ENCODE measurements at regions not wholly inside any gene's neighbourhood (a gene's known extent, or its start where the extent isn't known, plus 50 kb on each side); places are given as distances from the start of the nearest gene placed in this dataset.
A peak's percentile ranks its signal among the peaks of the same experiment; 100 is the strongest.
"Not testable (repeated sequence)": the region's sequence is repeated elsewhere in the genome, so short reads cannot be mapped to it uniquely, and the experiment has no call there.

DNA sequence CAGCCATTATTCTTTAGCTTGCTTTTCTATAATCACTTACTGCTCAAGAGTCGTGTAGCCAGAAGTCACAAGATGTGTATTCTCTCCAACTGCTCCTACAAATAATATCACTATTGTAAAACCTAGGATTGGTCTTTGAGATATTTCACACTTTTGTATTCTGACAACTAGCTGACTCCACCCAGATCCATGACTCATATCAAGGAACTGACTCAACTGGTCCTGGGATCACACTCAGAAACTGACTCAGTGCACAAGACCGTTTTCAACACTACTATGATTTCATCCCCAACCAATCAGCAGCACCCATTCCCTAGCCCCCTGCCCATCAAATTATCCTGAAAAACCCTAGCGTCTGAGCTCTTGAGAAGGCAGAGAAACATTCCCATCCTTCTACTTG lies 56.5 kb upstream of the ORC5 start:
- no peak for DNase-seq
- Histone ChIP-seq H3K4me3 (ENCODE audit: low read depth, low read length) (no peak overlapping the region), H3K9me3 (ENCODE audit: severe bottlenecking) (no peaks in the 10 kb centered on the region), H3K27me3 (ENCODE audit: insufficient read depth, low read depth, severe bottlenecking) (no peaks in the 10 kb centered on the region), H3K36me3 (no peaks in the 10 kb centered on the region), H3K27ac (no peak overlapping the region)
- TF ChIP-seq, protein P1, sequence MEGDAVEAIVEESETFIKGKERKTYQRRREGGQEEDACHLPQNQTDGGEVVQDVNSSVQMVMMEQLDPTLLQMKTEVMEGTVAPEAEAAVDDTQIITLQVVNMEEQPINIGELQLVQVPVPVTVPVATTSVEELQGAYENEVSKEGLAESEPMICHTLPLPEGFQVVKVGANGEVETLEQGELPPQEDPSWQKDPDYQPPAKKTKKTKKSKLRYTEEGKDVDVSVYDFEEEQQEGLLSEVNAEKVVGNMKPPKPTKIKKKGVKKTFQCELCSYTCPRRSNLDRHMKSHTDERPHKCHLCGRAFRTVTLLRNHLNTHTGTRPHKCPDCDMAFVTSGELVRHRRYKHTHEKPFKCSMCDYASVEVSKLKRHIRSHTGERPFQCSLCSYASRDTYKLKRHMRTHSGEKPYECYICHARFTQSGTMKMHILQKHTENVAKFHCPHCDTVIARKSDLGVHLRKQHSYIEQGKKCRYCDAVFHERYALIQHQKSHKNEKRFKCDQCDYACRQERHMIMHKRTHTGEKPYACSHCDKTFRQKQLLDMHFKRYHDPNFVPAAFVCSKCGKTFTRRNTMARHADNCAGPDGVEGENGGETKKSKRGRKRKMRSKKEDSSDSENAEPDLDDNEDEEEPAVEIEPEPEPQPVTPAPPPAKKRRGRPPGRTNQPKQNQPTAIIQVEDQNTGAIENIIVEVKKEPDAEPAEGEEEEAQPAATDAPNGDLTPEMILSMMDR (IDR thresholded peaks at IDR 0.05; ENCODE audit: low read depth, low read length): no peak

DNA sequence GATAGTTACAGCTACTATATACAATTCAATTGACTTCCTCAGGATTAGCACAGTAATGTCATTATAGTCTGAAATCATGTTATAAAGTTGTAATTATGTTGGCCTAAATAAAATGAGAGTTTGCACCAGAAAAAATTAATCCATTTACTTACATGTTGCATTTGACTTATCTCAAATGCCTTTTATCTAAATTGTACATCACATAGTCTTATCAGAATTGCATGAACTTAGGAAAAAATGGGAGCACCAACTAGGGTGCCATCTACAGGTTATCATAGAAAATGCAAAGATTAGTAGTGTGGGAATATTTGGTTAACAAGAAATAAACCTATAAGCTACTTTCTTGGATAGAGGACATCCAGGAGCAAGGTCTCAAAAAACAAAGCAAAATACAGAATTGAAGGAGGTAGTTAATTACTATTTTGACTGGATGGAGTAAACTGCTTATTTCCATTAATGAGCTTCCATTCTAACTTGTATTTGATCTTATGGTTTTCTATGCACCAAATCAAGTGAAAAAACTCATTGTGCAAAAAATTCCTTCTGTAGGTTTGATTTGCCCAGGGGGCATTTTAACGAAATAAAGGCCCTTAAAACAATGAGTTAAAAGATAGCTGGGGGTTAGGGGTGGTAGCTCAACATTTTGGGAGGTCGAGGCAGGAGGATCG lies 60.0 kb upstream of the ORC5 start:
- TF ChIP-seq, protein P1 (IDR thresholded peaks at IDR 0.05; ENCODE audit: low read depth, low read length): 0 out of 2 replicates have a peak, but pooled peaks have one; percentile 15
- DNase-seq: no peak
- H3K27ac ChIP-seq: no peak overlapping the region
- no peaks in the 10 kb centered on the region for H3K9me3 ChIP-seq (ENCODE audit: severe bottlenecking)
- H3K27me3 ChIP-seq (ENCODE audit: insufficient read depth, low read depth, severe bottlenecking): no peaks in the 10 kb centered on the region
- H3K36me3 ChIP-seq: no peaks in the 10 kb centered on the region
- no peak overlapping the region for H3K4me3 ChIP-seq (ENCODE audit: low read depth, low read length)

DNA sequence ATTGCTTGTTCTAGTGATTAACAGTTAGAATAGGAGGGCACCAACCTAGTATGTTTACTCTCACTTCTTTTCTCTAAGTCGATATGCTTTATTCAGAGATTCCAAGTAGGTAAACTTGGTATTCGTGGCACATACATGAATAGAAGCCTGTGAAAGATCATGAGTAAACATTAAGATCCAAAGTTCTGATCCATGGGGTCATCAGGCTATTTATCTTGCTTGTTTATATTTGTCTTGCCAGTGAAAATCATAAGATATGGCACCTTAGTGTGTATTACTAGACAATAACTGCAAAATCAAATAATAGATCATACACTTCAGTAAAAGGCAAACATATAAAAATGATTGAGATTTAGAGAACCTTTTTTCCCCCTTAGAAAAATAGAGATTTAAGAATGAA lies 56.5 kb upstream of the LHFPL3 start:
- TF ChIP-seq, protein P1 (IDR thresholded peaks at IDR 0.05; ENCODE audit: low read depth, low read length): no peak
- no peaks in the 10 kb centered on the region for H3K27me3 ChIP-seq (ENCODE audit: insufficient read depth, low read depth, severe bottlenecking)
- no peak overlapping the region for H3K27ac ChIP-seq
- H3K36me3 ChIP-seq: no peaks in the 10 kb centered on the region
- H3K4me3 ChIP-seq (ENCODE audit: low read depth, low read length): no peak overlapping the region
- DNase-seq: no peak
- H3K9me3 ChIP-seq (ENCODE audit: severe bottlenecking): peaks cover 3% of the 10 kb centered on the region

DNA sequence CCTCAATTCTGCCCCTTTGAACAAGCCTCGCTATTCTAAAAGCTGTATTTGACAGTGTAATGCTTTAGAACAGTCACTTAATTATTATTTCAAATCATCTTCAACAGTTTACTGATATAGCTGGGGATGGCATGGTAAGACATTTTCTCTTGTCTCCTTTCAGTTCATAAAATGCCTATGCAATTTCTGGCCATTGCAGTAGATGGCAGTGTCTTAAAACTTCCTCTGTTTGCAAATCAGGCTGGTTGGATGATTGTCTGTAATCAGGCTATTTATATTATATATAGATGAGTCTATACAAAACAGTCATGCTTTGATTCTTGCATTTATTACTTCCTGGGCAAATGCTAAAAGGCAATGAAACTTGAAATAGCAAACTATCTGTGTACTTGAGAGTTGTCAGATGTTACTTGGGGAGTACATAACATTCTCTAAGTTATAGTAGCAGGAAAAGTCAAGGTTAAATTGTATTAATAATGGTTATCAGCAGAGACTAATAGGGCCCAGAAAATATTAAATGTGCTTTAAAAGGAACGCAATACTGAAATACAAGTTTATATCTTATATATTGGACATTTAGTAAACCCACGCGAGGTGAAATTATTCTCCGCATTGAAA lies 55.5 kb upstream of the LHFPL3 start:
- DNase-seq: peak; percentile 32
- H3K9me3 ChIP-seq (ENCODE audit: severe bottlenecking): peaks cover 3% of the 10 kb centered on the region
- H3K27me3 ChIP-seq (ENCODE audit: insufficient read depth, low read depth, severe bottlenecking): no peaks in the 10 kb centered on the region
- H3K27ac ChIP-seq: no peak overlapping the region
- H3K4me3 ChIP-seq (ENCODE audit: low read depth, low read length): no peak overlapping the region
- TF ChIP-seq, protein P1 (IDR thresholded peaks at IDR 0.05; ENCODE audit: low read depth, low read length): peak; percentile 49; the same call in 1 of the 2 replicates
- no peaks in the 10 kb centered on the region for H3K36me3 ChIP-seq

DNA sequence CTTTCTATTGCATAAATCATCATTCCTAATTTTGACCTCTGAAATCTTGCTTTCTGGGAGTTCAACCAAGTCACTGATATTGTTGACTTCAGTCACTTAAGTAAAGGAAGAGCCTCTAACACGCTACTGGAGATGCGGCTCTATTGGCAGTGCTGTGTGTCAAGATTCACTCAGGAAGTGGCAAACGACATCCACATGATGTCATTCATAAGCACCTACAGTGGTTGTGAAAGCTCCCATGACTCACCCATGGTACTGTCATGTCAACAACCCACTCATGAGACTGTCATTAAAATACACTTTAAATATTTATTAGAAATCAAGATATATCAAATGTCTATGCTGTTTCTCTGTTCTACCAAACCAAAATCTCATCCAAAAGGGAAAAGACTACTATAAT lies 52.5 kb upstream of the LHFPL3 start:
- Histone ChIP-seq H3K27me3 (ENCODE audit: insufficient read depth, low read depth, severe bottlenecking) (no peaks in the 10 kb centered on the region), H3K36me3 (no peaks in the 10 kb centered on the region)
- no peak for DNase-seq

DNA sequence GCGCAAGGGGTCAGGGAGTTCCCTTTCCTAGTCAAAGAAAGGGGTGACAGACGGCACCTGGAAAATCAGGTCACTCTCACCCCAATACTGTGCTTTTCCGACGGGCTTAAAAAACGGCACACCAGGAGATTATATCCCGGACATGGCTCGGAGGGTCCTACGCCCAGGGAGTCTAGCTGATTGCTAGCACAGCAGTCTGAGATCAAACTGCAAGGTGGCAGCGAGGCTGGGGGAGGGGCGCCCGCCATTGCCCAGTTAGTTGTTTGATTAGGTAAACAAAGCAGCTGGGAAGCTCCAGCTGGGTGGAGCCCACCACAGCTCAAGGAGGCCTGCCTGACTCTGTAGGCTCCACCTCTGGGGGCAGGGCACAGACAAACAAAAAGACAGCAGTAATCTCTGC lies 51.7 kb upstream of the LHFPL3 start:
- H3K4me3 ChIP-seq (ENCODE audit: low read depth, low read length); H3K9me3 ChIP-seq (ENCODE audit: severe bottlenecking); H3K36me3 ChIP-seq; DNase-seq; H3K27ac ChIP-seq; H3K27me3 ChIP-seq (ENCODE audit: insufficient read depth, low read depth, severe bottlenecking): not testable (repeated sequence)

More for the DNA sequence above, 52.5 kb upstream of the LHFPL3 start:
- TF ChIP-seq, protein P1 (IDR thresholded peaks at IDR 0.05; ENCODE audit: low read depth, low read length): no peak
- no peak overlapping the region for H3K4me3 ChIP-seq (ENCODE audit: low read depth, low read length)
- no peak overlapping the region for H3K27ac ChIP-seq
- peaks cover 3% of the 10 kb centered on the region for H3K9me3 ChIP-seq (ENCODE audit: severe bottlenecking)

Data from WERI-Rb-1 (cell line).